Neural progenitor cell (in vitro differentiated cells): ENCODE measurements at regions not wholly inside any gene's neighbourhood (a gene's known extent, or its start where the extent isn't known, plus 50 kb on each side); places are given as distances from the start of the nearest gene placed in this dataset.

ENCODE experiments used
- DNase-seq: peaks from one replicate; pipeline ENCODE4 v3.0.0-alpha.2; 2016; ENCODE audit warnings: low spot score
- H2AFZ ChIP-seq: fragments of 200-600 bp; sonication (generic); replicated peaks from 2 replicates; pipeline ENCODE4 v1.6.1; 2016; ENCODE audit warnings: antibody characterized with exemption
- H3F3A ChIP-seq: fragments of 200-600 bp; sonication (generic); 2 replicates; pipeline ENCODE4 v1.6.1; 2016; ENCODE audit warnings: antibody characterized with exemption, low read depth
- H3K27ac ChIP-seq: fragments of 200-600 bp; sonication (generic); 2 replicates; pipeline ENCODE4 v1.5.1; 2016; ENCODE audit warnings: mild to moderate bottlenecking
- H3K27me3 ChIP-seq: fragments of 200-600 bp; sonication (generic); 2 replicates; pipeline ENCODE4 v1.6.1; 2016; ENCODE audit warnings: mild to moderate bottlenecking, moderate library complexity
- H3K36me3 ChIP-seq: fragments of 200-600 bp; sonication (generic); 2 replicates; pipeline ENCODE4 v1.5.1; 2016
- H3K4me1 ChIP-seq: fragments of 200-600 bp; sonication (generic); 2 replicates; pipeline ENCODE4 v1.6.1; 2016; ENCODE audit warnings: mixed run types
- H3K4me2 ChIP-seq: fragments of 200-600 bp; sonication (generic); 2 replicates; pipeline ENCODE4 v1.6.1; 2016
- H3K4me3 ChIP-seq: fragments of 200-600 bp; sonication (generic); 2 replicates; pipeline ENCODE4 v1.5.1; 2016
- H3K79me2 ChIP-seq: fragments of 200-600 bp; sonication (generic); 2 replicates; pipeline ENCODE4 v1.6.1; 2016; ENCODE audit warnings: low read depth
- H3K9ac ChIP-seq: fragments of 200-600 bp; sonication (generic); 2 replicates; pipeline ENCODE4 v1.6.1; 2016
- H3K9me3 ChIP-seq: fragments of 200-600 bp; sonication (generic); 2 replicates; pipeline ENCODE4 v1.5.1; 2016; ENCODE audit warnings: low read depth
- H4K20me1 ChIP-seq: fragments of 200-600 bp; sonication (generic); 2 replicates; pipeline ENCODE4 v1.6.1; 2016; ENCODE audit warnings: low read depth
- H3K27ac Mint-ChIP-seq: 3 replicates; pipeline ENCODE4 v1.8.0; 2021; ENCODE audit warnings: mixed read lengths
- H3K27me3 Mint-ChIP-seq: 2 replicates; pipeline ENCODE4 v1.8.0; 2022; ENCODE audit warnings: low read depth, mild to moderate bottlenecking, inconsistent platforms, moderate library complexity, mixed read lengths; ENCODE audit not compliant: insufficient read depth
- H3K36me3 Mint-ChIP-seq: 3 replicates; pipeline ENCODE4 v1.8.0; 2021; ENCODE audit warnings: mixed read lengths
- H3K4me1 Mint-ChIP-seq: 3 replicates; pipeline ENCODE4 v1.8.0; 2021; ENCODE audit warnings: mixed read lengths
- H3K4me3 Mint-ChIP-seq: 3 replicates; pipeline ENCODE4 v1.8.0; 2021; ENCODE audit warnings: mild to moderate bottlenecking, moderate library complexity, mixed read lengths
- H3K9me3 Mint-ChIP-seq: 3 replicates; pipeline ENCODE4 v1.8.0; 2020; ENCODE audit warnings: mixed read lengths
- CTCF ChIP-seq: fragments of 200-600 bp; sonication (generic); IDR thresholded peaks from 2 replicates; pipeline ENCODE4 v1.5.1; 2017; ENCODE audit warnings: antibody characterized with exemption, mild to moderate bottlenecking
- EZH2 ChIP-seq: fragments of 200-600 bp; sonication (generic); IDR thresholded peaks from 2 replicates; pipeline ENCODE4 v1.6.1; 2017; ENCODE audit warnings: antibody characterized with exemption, mild to moderate bottlenecking, moderate library complexity
- EZH2phosphoT487 ChIP-seq: fragments of 200-600 bp; sonication (generic); IDR thresholded peaks from 2 replicates; pipeline ENCODE4 v1.6.1; 2017; ENCODE audit warnings: antibody characterized with exemption

DNA sequence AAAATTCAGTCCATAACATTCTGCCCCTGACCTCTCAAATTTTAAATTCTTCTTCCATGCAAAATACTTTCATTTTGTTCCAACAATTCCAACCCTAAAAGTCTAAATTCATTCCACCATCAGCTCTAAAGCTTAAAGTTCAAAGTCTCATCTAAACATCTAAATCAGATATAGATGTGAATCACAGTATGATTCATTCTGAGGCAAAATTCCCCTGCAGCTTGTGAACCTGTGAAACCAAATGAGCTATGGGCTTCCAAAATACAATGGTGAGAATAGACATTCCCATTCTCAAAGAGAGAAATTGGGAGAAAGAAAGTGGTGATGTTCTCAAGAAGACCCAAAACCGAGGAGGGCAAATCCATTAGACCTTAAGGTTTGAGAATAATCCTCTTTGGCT is 309.8 kb downstream of the HIVEP2 start:
- Histone ChIP-seq H3K4me1 (no peaks in the 10 kb centered on the region), H2AFZ (no peak overlapping the region), H3K79me2 (no peaks in the 10 kb centered on the region), H3K4me2 (no peak overlapping the region), H3K9me3 (no peaks in the 10 kb centered on the region), H3K27me3 (no peaks in the 10 kb centered on the region), H4K20me1 (no peaks in the 10 kb centered on the region), H3K27ac (no peak overlapping the region), H3K4me3 (no peak overlapping the region), H3K36me3 (no peaks in the 10 kb centered on the region), H3K9ac (no peak overlapping the region), H3F3A (no peaks in the 10 kb centered on the region)
- DNase-seq = no peak
- H3K4me3 Mint-ChIP-seq = no peak overlapping the region
- H3K27me3 Mint-ChIP-seq = no peaks in the 10 kb centered on the region
- no peaks in the 10 kb centered on the region for H3K9me3 Mint-ChIP-seq
- TF ChIP-seq EZH2phosphoT487 = no peak
- no peak for TF ChIP-seq EZH2
- TF ChIP-seq CTCF = no peak
- no peaks in the 10 kb centered on the region for H3K36me3 Mint-ChIP-seq
- no peaks in the 10 kb centered on the region for H3K4me1 Mint-ChIP-seq
- no peak overlapping the region for H3K27ac Mint-ChIP-seq

DNA sequence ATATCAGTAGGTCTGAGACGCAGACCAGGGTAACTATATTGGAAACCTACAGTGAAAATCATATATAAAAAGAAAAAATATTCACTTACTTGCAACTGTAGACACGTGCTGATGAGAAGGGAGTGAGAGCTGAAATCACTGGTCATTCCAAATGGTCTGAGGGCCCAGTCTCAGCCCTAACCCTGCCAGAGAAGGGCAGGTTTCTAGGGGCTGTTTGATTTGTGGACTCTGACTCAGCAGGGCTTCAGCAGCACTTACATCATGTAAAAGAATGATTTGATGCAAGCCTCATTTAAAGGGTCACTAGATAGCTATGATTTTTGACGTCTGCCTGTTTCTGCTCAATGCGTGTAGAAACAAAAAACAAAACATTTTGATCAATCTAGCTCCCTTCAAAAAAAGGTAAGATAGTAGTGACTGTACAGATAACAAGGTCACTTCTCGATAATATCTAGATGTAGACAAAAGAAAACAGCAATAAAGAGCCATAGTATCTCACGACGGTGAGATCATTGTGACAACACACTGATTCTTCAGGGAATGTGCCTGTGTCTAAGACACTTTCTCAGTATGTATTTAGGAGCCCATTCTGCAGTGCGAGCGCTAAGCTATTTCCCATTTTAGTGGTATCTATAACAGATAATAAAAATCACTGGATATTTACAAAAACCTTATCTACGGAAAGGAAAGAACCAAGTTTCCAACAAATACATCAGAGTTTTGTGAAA is 307.2 kb downstream of the HIVEP2 start:
- no peak overlapping the region for H3K27ac ChIP-seq
- Mint-ChIP-seq H3K27ac (no peak overlapping the region), H3K4me1 (no peaks in the 10 kb centered on the region), H3K27me3 (no peaks in the 10 kb centered on the region), H3K9me3 (no peaks in the 10 kb centered on the region), H3K36me3 (no peaks in the 10 kb centered on the region), H3K4me3 (no peak overlapping the region)
- no peaks in the 10 kb centered on the region for H3K27me3 ChIP-seq
- H3K4me1 ChIP-seq = no peaks in the 10 kb centered on the region
- no peak for DNase-seq
- H3K9me3 ChIP-seq = no peaks in the 10 kb centered on the region
- H3K36me3 ChIP-seq = no peaks in the 10 kb centered on the region
- H3F3A ChIP-seq = no peaks in the 10 kb centered on the region
- no peak overlapping the region for H3K9ac ChIP-seq
- H2AFZ ChIP-seq = no peak overlapping the region
- TF ChIP-seq CTCF = no peak
- TF ChIP-seq EZH2phosphoT487 = no peak
- no peak for TF ChIP-seq EZH2
- no peaks in the 10 kb centered on the region for H4K20me1 ChIP-seq
- H3K4me3 ChIP-seq = no peak overlapping the region
- H3K4me2 ChIP-seq = no peak overlapping the region
- H3K79me2 ChIP-seq = no peaks in the 10 kb centered on the region

DNA sequence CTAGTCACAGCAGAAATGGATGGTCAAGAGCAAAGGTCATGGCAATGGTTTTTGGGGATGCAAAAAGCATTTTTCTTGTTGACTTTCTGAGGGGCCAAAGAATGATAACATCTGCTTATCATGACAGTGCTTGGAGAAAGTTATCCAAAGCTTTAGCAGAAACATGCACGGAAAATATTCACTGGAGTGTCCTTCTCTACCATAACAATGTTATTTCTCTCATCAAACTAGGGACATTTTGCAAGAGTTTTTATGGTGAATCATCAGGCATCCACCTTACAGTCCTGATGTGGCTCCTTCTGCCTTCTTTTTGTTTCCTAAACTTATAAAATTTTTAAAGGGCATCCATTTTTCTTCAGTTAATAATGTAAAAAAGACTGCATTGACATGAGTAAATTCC is 302.3 kb downstream of the HIVEP2 start:
- no peaks in the 10 kb centered on the region for H3F3A ChIP-seq
- H3K9me3 Mint-ChIP-seq = no peaks in the 10 kb centered on the region
- no peak for TF ChIP-seq CTCF
- TF ChIP-seq EZH2phosphoT487 = no peak
- no peak for TF ChIP-seq EZH2
- no peak overlapping the region for H3K27ac Mint-ChIP-seq
- H3K4me1 Mint-ChIP-seq = no peaks in the 10 kb centered on the region
- no peak overlapping the region for H3K9ac ChIP-seq
- no peak overlapping the region for H3K4me3 ChIP-seq
- no peaks in the 10 kb centered on the region for H3K36me3 ChIP-seq
- H3K4me2 ChIP-seq = no peak overlapping the region
- H2AFZ ChIP-seq = no peak overlapping the region
- no peak overlapping the region for H3K4me3 Mint-ChIP-seq
- H3K36me3 Mint-ChIP-seq = no peaks in the 10 kb centered on the region
- H3K9me3 ChIP-seq = no peaks in the 10 kb centered on the region
- no peak overlapping the region for H3K27ac ChIP-seq
- no peaks in the 10 kb centered on the region for H4K20me1 ChIP-seq
- no peaks in the 10 kb centered on the region for H3K27me3 Mint-ChIP-seq
- no peaks in the 10 kb centered on the region for H3K27me3 ChIP-seq
- H3K79me2 ChIP-seq = no peaks in the 10 kb centered on the region
- no peak for DNase-seq
- no peaks in the 10 kb centered on the region for H3K4me1 ChIP-seq
